ENCODE measurements at regions not wholly inside any gene's neighbourhood (a gene's known extent, or its start where the extent isn't known, plus 50 kb on each side); places are given as distances from the start of the nearest gene placed in this dataset.
A peak's percentile ranks its signal among the peaks of the same experiment; 100 is the strongest.
"Not testable (repeated sequence)": the region's sequence is repeated elsewhere in the genome, so short reads cannot be mapped to it uniquely, and the experiment has no call there.

GRCh38 chrY:24363603-24364002 lies 254.2 kb upstream of the BPY2B start:
- peak; percentile 93 for FAIRE-seq
- DNase-seq (ENCODE audit: low spot score), result not testable (repeated sequence)

DNA sequence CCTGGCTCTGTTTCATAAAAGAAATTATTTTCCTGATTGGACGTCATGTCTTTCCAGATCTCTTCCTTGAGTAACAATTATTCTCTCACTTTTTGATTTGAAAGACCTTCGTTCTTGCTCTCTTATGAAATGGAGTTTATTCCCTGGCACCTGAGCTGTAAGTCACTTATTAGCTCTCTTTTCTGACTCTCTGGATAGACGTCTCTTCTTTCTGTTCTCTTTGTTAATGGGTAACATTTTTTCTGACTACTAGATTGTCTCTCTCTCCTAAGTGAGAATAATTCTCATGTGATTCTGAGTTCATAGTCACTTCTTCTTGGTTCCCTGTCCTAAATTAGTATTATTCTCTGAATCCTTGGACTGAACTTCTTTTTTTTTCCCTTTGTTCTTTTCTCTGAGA lies 228.6 kb upstream of the BPY2B start:
- DNase-seq (ENCODE audit: low spot score), result not testable (repeated sequence)
- peak; percentile 96 for FAIRE-seq

Measured in RCC 7860 (cell line).